IMR-90 (cell line): ENCODE measurements at regions not wholly inside any gene's neighbourhood (a gene's known extent, or its start where the extent isn't known, plus 50 kb on each side); places are given as distances from the start of the nearest gene placed in this dataset.

Experiments
- ATAC-seq: fragments of 200-7000 bp; cut with Tn5 transposase; 2 replicates; pipeline ENCODE4 v1.9.1; 2020; ENCODE audit warnings: low read depth, mild to moderate bottlenecking, moderate library complexity
- BruUV-seq: library from RNA; stranded (reverse); fragments of 400-500 nt; replicated peaks from 2 replicates; lab custom pipeline; 2021; lab: Mats Ljungman, UMichigan
- CTCF ChIA-PET: fragments of 300-600 bp; formaldehyde crosslinking; extraction: SDS; loops from one replicate; lab custom pipeline; 2021; ENCODE audit warnings: antibody characterized with exemption; lab: Yijun Ruan, JAX
- POLR2A ChIA-PET: fragments of 300-600 bp; sonication (Branson Sonifier 250); formaldehyde crosslinking; loops from one replicate; lab custom pipeline; 2022; ENCODE audit warnings: antibody characterized with exemption; ENCODE audit not compliant: unreplicated experiment; lab: Charles Lee
- DNase-seq: peaks from one replicate; pipeline ENCODE4 v3.0.0; 2013
- H2AFZ ChIP-seq: replicated peaks from 2 replicates; pipeline ENCODE3; 2013; ENCODE audit warnings: low read length, mild to moderate bottlenecking; ENCODE audit not compliant: poor library complexity
- H2AK5ac ChIP-seq: 2 replicates; pipeline ENCODE4 v1.6.1; 2013; ENCODE audit warnings: low read depth, low read length, inconsistent platforms
- H2AK9ac ChIP-seq: replicated peaks from 2 replicates; pipeline ENCODE3; 2013; ENCODE audit warnings: mild to moderate bottlenecking, low read depth, low read length, moderate library complexity; ENCODE audit not compliant: poor library complexity
- H2BK120ac ChIP-seq: 2 replicates; pipeline ENCODE4 v1.6.1; 2013; ENCODE audit warnings: low read depth, low read length, inconsistent platforms
- H2BK15ac ChIP-seq: 3 replicates; pipeline ENCODE4 v1.6.1; 2013; ENCODE audit warnings: low read depth, low read length, inconsistent platforms
- H2BK20ac ChIP-seq: 2 replicates; pipeline ENCODE4 v1.6.1; 2013; ENCODE audit warnings: low read depth, mild to moderate bottlenecking, inconsistent platforms, low read length, moderate library complexity
- H2BK5ac ChIP-seq: 2 replicates; pipeline ENCODE4 v1.6.1; 2013; ENCODE audit warnings: mild to moderate bottlenecking, low read depth, low read length, inconsistent platforms; ENCODE audit not compliant: poor library complexity, severe bottlenecking
- H3K14ac ChIP-seq: replicated peaks from 2 replicates; pipeline ENCODE4 v1.6.1; 2013; ENCODE audit warnings: low read depth, low read length, inconsistent platforms
- H3K18ac ChIP-seq: 2 replicates; pipeline ENCODE4 v1.6.1; 2013; ENCODE audit warnings: low read depth, low read length, control low read depth
- H3K23ac ChIP-seq: 2 replicates; pipeline ENCODE4 v1.6.1; 2013; ENCODE audit warnings: low read depth, low read length, inconsistent platforms
- H3K27ac ChIP-seq: 2 replicates; pipeline ENCODE4 v1.5.1; 2013; ENCODE audit warnings: mild to moderate bottlenecking, control low read depth, low read length; ENCODE audit not compliant: insufficient read depth
- H3K27me3 ChIP-seq: 2 replicates; pipeline ENCODE4 v1.6.1; 2013; ENCODE audit warnings: low read length; ENCODE audit not compliant: control insufficient read depth, insufficient read depth
- H3K36me3 ChIP-seq: 2 replicates; pipeline ENCODE4 v1.6.1; 2013; ENCODE audit warnings: low read length, mixed read lengths; ENCODE audit not compliant: control insufficient read depth, insufficient read depth
- H3K4ac ChIP-seq: 2 replicates; pipeline ENCODE4 v1.6.1; 2013; ENCODE audit warnings: low read depth, low read length, inconsistent platforms
- H3K4me1 ChIP-seq: 2 replicates; pipeline ENCODE4 v1.6.1; 2013; ENCODE audit warnings: low read length, mixed read lengths; ENCODE audit not compliant: control insufficient read depth, insufficient read depth
- H3K4me2 ChIP-seq: 2 replicates; pipeline ENCODE4 v1.6.1; 2013; ENCODE audit warnings: low read depth, mild to moderate bottlenecking, control low read depth, low read length, moderate library complexity
- H3K4me3 ChIP-seq: 2 replicates; pipeline ENCODE4 v1.5.1; 2013; ENCODE audit warnings: low read depth, mild to moderate bottlenecking, control low read depth, low read length, moderate library complexity; ENCODE audit not compliant: insufficient read depth
- H3K56ac ChIP-seq: 2 replicates; pipeline ENCODE4 v1.6.1; 2013; ENCODE audit warnings: low read length, inconsistent platforms; ENCODE audit not compliant: insufficient read depth; ENCODE audit errors: extremely low read depth
- H3K79me1 ChIP-seq, 2 experiments: 2 replicates each; pipeline ENCODE4 v1.6.1; 2013; ENCODE audit warnings: low read length in 2 of 2, inconsistent platforms in 1 of 2, low read depth in 1 of 2
- H3K9ac ChIP-seq: 2 replicates; pipeline ENCODE4 v1.6.1; 2013; ENCODE audit warnings: low read depth, low read length, control low read depth
- H3K9me1 ChIP-seq: 2 replicates; pipeline ENCODE4 v1.6.1; 2013; ENCODE audit warnings: low read length, inconsistent platforms; ENCODE audit not compliant: insufficient read depth
- H3K9me3 ChIP-seq: 2 replicates; pipeline ENCODE4 v1.6.1; 2013; ENCODE audit warnings: low read length; ENCODE audit not compliant: control insufficient read depth, insufficient read depth
- H4K20me1 ChIP-seq: 2 replicates; pipeline ENCODE4 v1.6.1; 2013; ENCODE audit warnings: low read length, inconsistent platforms; ENCODE audit not compliant: insufficient read depth
- H4K5ac ChIP-seq: 2 replicates; pipeline ENCODE4 v1.6.1; 2013; ENCODE audit warnings: mild to moderate bottlenecking, low read depth, low read length, control low read depth
- H4K8ac ChIP-seq, 2 experiments: 2 replicates each; pipeline ENCODE4 v1.6.1; 2013; ENCODE audit warnings: low read depth in 2 of 2, low read length in 2 of 2, control low read depth in 1 of 2, inconsistent platforms in 1 of 2
- H4K91ac ChIP-seq: 2 replicates; pipeline ENCODE4 v1.6.1; 2013; ENCODE audit warnings: low read depth, low read length, inconsistent platforms; ENCODE audit not compliant: insufficient read depth
- BHLHE40 ChIP-seq: fragments of 150-350 bp; IDR thresholded peaks from 2 replicates; pipeline ENCODE4 v1.6.1; 2016; ENCODE audit warnings: mild to moderate bottlenecking, low read depth, low read length
- CEBPB ChIP-seq: IDR thresholded peaks from 2 replicates; pipeline ENCODE4 v1.6.1; 2012; ENCODE audit warnings: low read depth, low read length, improper control_type of control experiment
- CHD1 ChIP-seq: IDR thresholded peaks from 2 replicates; pipeline ENCODE4 v1.6.1; 2012; ENCODE audit warnings: low read depth, low read length, improper control_type of control experiment
- CTCF ChIP-seq: conservative IDR thresholded peaks from 2 replicates; pipeline ENCODE4 v1.5.1; 2012; ENCODE audit warnings: mild to moderate bottlenecking, low read depth, low read length, improper control_type of control experiment
- ELK1 ChIP-seq: fragments of 150-350 bp; IDR thresholded peaks from 2 replicates; pipeline ENCODE4 v1.6.1; 2016; ENCODE audit warnings: low read depth, mild to moderate bottlenecking, low read length, moderate library complexity, borderline replicate concordance
- FOS ChIP-seq: fragments of 150-350 bp; IDR thresholded peaks from 2 replicates; pipeline ENCODE4 v1.6.1; 2016; ENCODE audit warnings: low read depth, low read length
- MAFK ChIP-seq: IDR thresholded peaks from 2 replicates; pipeline ENCODE4 v1.6.1; 2012; ENCODE audit warnings: low read depth, low read length, improper control_type of control experiment
- MAZ ChIP-seq: IDR thresholded peaks from 2 replicates; pipeline ENCODE4 v1.6.1; 2012; ENCODE audit warnings: low read depth, mild to moderate bottlenecking, low read length, improper control_type of control experiment, moderate library complexity, borderline replicate concordance
- MXI1 ChIP-seq: IDR thresholded peaks from 2 replicates; pipeline ENCODE4 v1.6.1; 2012; ENCODE audit warnings: low read depth, mild to moderate bottlenecking, low read length, moderate library complexity, borderline replicate concordance
- NFE2L2 ChIP-seq: fragments of 150-350 bp; IDR thresholded peaks from 2 replicates; pipeline ENCODE4 v1.6.1; 2016; ENCODE audit warnings: low read depth, mild to moderate bottlenecking, low read length
- POLR2A ChIP-seq: IDR thresholded peaks from 2 replicates; pipeline ENCODE4 v1.6.1; 2012; ENCODE audit warnings: mild to moderate bottlenecking, low read depth, low read length
- RAD21 ChIP-seq: IDR thresholded peaks from 2 replicates; pipeline ENCODE4 v1.6.1; 2012; ENCODE audit warnings: low read length, improper control_type of control experiment
- RCOR1 ChIP-seq: IDR thresholded peaks from 2 replicates; pipeline ENCODE4 v1.6.1; 2012; ENCODE audit warnings: mild to moderate bottlenecking, low read length, improper control_type of control experiment; ENCODE audit not compliant: insufficient replicate concordance
- RFX5 ChIP-seq: IDR thresholded peaks from 2 replicates; pipeline ENCODE4 v1.8.0; 2012; ENCODE audit warnings: low read depth, mild to moderate bottlenecking, low read length, moderate library complexity
- SMC3 ChIP-seq: fragments of 150-350 bp; IDR thresholded peaks from 2 replicates; pipeline ENCODE4 v1.6.1; 2016; ENCODE audit warnings: low read depth, mild to moderate bottlenecking, antibody characterized with exemption, low read length, moderate library complexity
- USF2 ChIP-seq: fragments of 150-350 bp; IDR thresholded peaks from 2 replicates; pipeline ENCODE4 v1.6.1; 2017; ENCODE audit warnings: mild to moderate bottlenecking, antibody characterized with exemption, low read length, low read depth
- dilution Hi-C: fragments of 300-500 bp; cut with HindIII; formaldehyde crosslinking; loops from one replicate; pipeline ENCODE4 v1.14.3; 2018; ENCODE audit warnings: low sequenced_read_pairs; ENCODE audit not compliant: unreplicated experiment
- in situ Hi-C: fragments of 300-500 bp; cut with MboI; formaldehyde crosslinking; loops from 3 replicates; pipeline ENCODE4 v1.14.3; 2019; ENCODE audit warnings: low sequenced_read_pairs, inconsistent platforms, mixed read lengths
- intact Hi-C: fragments of 100-400 bp; cut with micrococcal nuclease; formaldehyde crosslinking; loops from 2 replicates; pipeline ENCODE4 v1.10.0; 2022

DNA sequence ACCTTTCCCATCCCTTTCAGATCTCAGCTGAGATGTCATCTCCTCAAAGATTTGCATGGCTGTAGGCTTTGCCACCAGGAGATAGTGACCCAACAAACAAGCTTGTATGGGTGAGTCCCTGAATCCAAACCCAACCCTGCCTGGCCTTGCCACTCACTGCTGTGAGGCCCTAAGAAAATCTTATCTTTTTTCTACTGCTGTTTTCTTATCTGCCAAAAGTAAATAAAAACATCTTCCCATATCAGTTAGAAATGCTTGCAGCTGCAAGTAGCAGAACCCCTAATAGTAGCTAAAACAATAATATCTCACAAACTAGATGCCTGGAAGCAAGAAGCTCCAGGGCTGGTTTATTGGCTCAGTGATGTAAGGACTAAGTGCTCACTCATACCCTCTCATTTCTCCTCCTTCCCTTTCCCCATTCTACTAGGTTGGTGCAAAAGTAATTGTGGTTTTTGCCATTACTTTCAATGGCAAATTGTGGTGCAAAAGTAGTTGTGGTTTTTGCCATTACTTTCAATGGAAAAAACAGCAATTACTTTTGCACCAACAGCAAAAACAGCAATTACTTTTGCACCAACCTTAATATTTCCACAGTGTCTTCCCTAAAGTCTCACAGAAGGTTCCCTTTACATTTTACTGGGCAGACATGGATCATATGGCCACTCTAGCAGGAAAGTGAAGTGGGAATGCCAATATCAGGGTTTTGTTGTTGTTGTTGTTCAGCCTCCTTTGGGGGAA, 56.7 kb upstream of the PSMF1 start:
- Histone ChIP-seq H4K5ac (no peak overlapping the region), H2BK20ac (no peak overlapping the region), H4K91ac (no peak overlapping the region), H3K23ac (no peak overlapping the region), H3K9me3 (no peaks in the 10 kb centered on the region), H2BK5ac (no peak overlapping the region), H3K9ac (no peak overlapping the region), H4K8ac (no peak overlapping the region), H3K56ac (no peak overlapping the region), H3K79me1 (no peaks in the 10 kb centered on the region), H3K14ac (no peak overlapping the region), H3K27ac (no peak overlapping the region), H2BK120ac (no peak overlapping the region), H3K27me3 (no peaks in the 10 kb centered on the region; the same call in 1 of the 2 replicates), H3K18ac (no peak overlapping the region), H3K36me3 (no peaks in the 10 kb centered on the region), H3K4me1 (no peaks in the 10 kb centered on the region), H2BK15ac (no peak overlapping the region), H2AK9ac (no peak overlapping the region), H2AFZ (no peak overlapping the region), H3K4ac (no peak overlapping the region), H3K4me2 (no peak overlapping the region), H4K20me1 (no peaks in the 10 kb centered on the region), H3K4me3 (no peak overlapping the region), H2AK5ac (no peak overlapping the region), H3K9me1 (no peaks in the 10 kb centered on the region)
- ChIA-PET POLR2A (no interaction called here), CTCF (no interaction called here)
- DNase-seq (no peak), ATAC-seq (no peak)
- no TSS peak for BruUV-seq
- in situ Hi-C loops = no loop called here
- TF ChIP-seq USF2 (no peak), CTCF (no peak), RCOR1 (no peak), NFE2L2 (no peak), CEBPB (no peak), MAFK (no peak), MXI1 (no peak), RFX5 (no peak), FOS (no peak), ELK1 (no peak), SMC3 (no peak), MAZ (no peak), CHD1 (no peak), POLR2A (no peak), BHLHE40 (no peak), RAD21 (no peak)
- intact Hi-C loops = no loop called here
- dilution Hi-C loops = no loop called here
